Liver (tissue), 3 donors: ENCODE measurements at regions not wholly inside any gene's neighbourhood (a gene's known extent, or its start where the extent isn't known, plus 50 kb on each side); places are given as distances from the start of the nearest gene placed in this dataset.

Source experiments
- CTCF ChIP-seq: fragments of 150-350 bp; IDR thresholded peaks from 2 replicates; pipeline ENCODE4 v1.5.1; 2017; ENCODE audit warnings: improper control_type of control experiment, low read depth, low read length; ENCODE audit not compliant: missing input control
- GABPA ChIP-seq, 2 donors: IDR thresholded peaks in 1 of 2; conservative IDR thresholded peaks in 1 of 2; 2 replicates each; pipeline ENCODE4 v1.6.1; 2016; ENCODE audit warnings: antibody characterized with exemption in 2 of 2, mild to moderate bottlenecking in 1 of 2, moderate library complexity in 1 of 2
- JUND ChIP-seq, 2 donors: IDR thresholded peaks; 2 replicates each; pipeline ENCODE4 v1.6.1; 2016; ENCODE audit warnings: antibody characterized with exemption in 2 of 2
- MAX ChIP-seq: IDR thresholded peaks from 2 replicates; pipeline ENCODE4 v1.6.1; 2016; ENCODE audit warnings: antibody characterized with exemption
- NR2F2 ChIP-seq: IDR thresholded peaks from 2 replicates; pipeline ENCODE4 v1.6.1; 2016; ENCODE audit warnings: antibody characterized with exemption
- RAD21 ChIP-seq, 2 donors: IDR thresholded peaks; 2 replicates each; pipeline ENCODE4 v1.6.1; 2016; ENCODE audit warnings: antibody characterized with exemption in 2 of 2, mild to moderate bottlenecking in 2 of 2
- REST ChIP-seq: IDR thresholded peaks from 2 replicates; pipeline ENCODE4 v1.6.1; 2016; ENCODE audit warnings: antibody characterized with exemption, mild to moderate bottlenecking
- RXRA ChIP-seq, 2 donors: IDR thresholded peaks; 2 replicates each; pipeline ENCODE4 v1.6.1; 2017 to 2018; ENCODE audit warnings: antibody characterized with exemption in 2 of 2, mild to moderate bottlenecking in 1 of 2
- TAF1 ChIP-seq: conservative IDR thresholded peaks from 2 replicates; pipeline ENCODE4 v1.6.1; 2016; ENCODE audit warnings: antibody characterized with exemption, mild to moderate bottlenecking
- YY1 ChIP-seq: IDR thresholded peaks from 2 replicates; pipeline ENCODE4 v1.6.1; 2016; ENCODE audit warnings: antibody characterized with exemption, mild to moderate bottlenecking
- donor health status: healthy.
- donor health status: healthy.

- TF ChIP-seq GABPA (IDR thresholded peaks at IDR 0.05 in 1 of 2, conservative IDR thresholded peaks at IDR 0.05 in 1 of 2): no peak
- no peak for TF ChIP-seq YY1
- no peak for TF ChIP-seq CTCF
- no peak for TF ChIP-seq JUND (IDR thresholded peaks at IDR 0.05)
- TF ChIP-seq MAX: no peak
- TF ChIP-seq REST: no peak
- TF ChIP-seq RAD21 (IDR thresholded peaks at IDR 0.05): no peak
- no peak for TF ChIP-seq TAF1
- peak in 1 of 2 donors; percentile 36 for TF ChIP-seq RXRA (IDR thresholded peaks at IDR 0.05)
- TF ChIP-seq NR2F2: no peak
Measured at GRCh38 chrX:146435472-146435871, 374.1 kb upstream of the CXorf51B start.
